PC-3 (cell line): ENCODE measurements at regions not wholly inside any gene's neighbourhood (a gene's known extent, or its start where the extent isn't known, plus 50 kb on each side); places are given as distances from the start of the nearest gene placed in this dataset.

Source experiments
- ATAC-seq: fragments of 200-7000 bp; cut with Tn5 transposase; 2 replicates; pipeline ENCODE4 v1.9.1; 2020; ENCODE audit warnings: mild to moderate bottlenecking, moderate library complexity
- BruUV-seq: library from RNA; stranded (reverse); fragments of 400-500 nt; replicated peaks from 2 replicates; lab custom pipeline; 2021; lab: Mats Ljungman, UMichigan
- CTCF ChIA-PET: fragments of 300-600 bp; sonication (Branson Sonifier 250); formaldehyde crosslinking; loops from one replicate; lab custom pipeline; 2022; ENCODE audit warnings: antibody characterized with exemption; lab: Charles Lee
- POLR2A ChIA-PET: fragments of 300-600 bp; sonication (Branson Sonifier 250); formaldehyde crosslinking; loops from one replicate; lab custom pipeline; 2022; ENCODE audit warnings: antibody characterized with exemption; ENCODE audit not compliant: unreplicated experiment; lab: Charles Lee
- DNase-seq: peaks from one replicate; pipeline ENCODE4 v3.0.0-alpha.2; 2015
- H2AFZ ChIP-seq: fragments of 300-600 bp; sonication (generic); 2 replicates; pipeline ENCODE4 v1.6.0; 2016; ENCODE audit warnings: antibody characterized with exemption, low read length
- H3F3A ChIP-seq: fragments of 300-600 bp; sonication (generic); one replicate; pipeline ENCODE4 v1.6.0; 2017; ENCODE audit warnings: antibody characterized with exemption, low read length, control low read depth, mild to moderate bottlenecking; ENCODE audit not compliant: unreplicated experiment
- H3K27ac ChIP-seq: fragments of 300-600 bp; sonication (generic); 2 replicates; pipeline ENCODE4 v1.5.1; 2016; ENCODE audit warnings: mild to moderate bottlenecking, low read length
- H3K27me3 ChIP-seq: fragments of 300-600 bp; sonication (generic); 2 replicates; pipeline ENCODE4 v1.6.1; 2016; ENCODE audit warnings: low read length, mixed read lengths
- H3K36me3 ChIP-seq: fragments of 300-600 bp; sonication (generic); 2 replicates; pipeline ENCODE4 v1.6.1; 2016; ENCODE audit warnings: low read depth, mixed run types, low read length, mixed read lengths
- H3K4me1 ChIP-seq: fragments of 300-600 bp; sonication (generic); 2 replicates; pipeline ENCODE4 v1.5.1; 2016; ENCODE audit warnings: low read length; ENCODE audit not compliant: insufficient read depth
- H3K4me2 ChIP-seq: fragments of 300-600 bp; sonication (generic); 2 replicates; pipeline ENCODE4 v1.6.0; 2016; ENCODE audit warnings: low read length
- H3K4me3 ChIP-seq: fragments of 300-600 bp; sonication (generic); 2 replicates; pipeline ENCODE4 v1.5.1; 2016; ENCODE audit warnings: mild to moderate bottlenecking, low read length, mixed read lengths
- H3K79me2 ChIP-seq: fragments of 300-600 bp; sonication (generic); 2 replicates; pipeline ENCODE4 v1.6.1; 2017; ENCODE audit warnings: low read length, mixed read lengths
- H3K9ac ChIP-seq: fragments of 300-600 bp; sonication (generic); 2 replicates; pipeline ENCODE4 v1.6.0; 2016; ENCODE audit warnings: mild to moderate bottlenecking, low read length
- H3K9me2 ChIP-seq: fragments of 300-600 bp; sonication (generic); replicated peaks from 2 replicates; pipeline ENCODE4 v1.6.1; 2016; ENCODE audit warnings: mixed run types, low read length, mixed read lengths
- H3K9me3 ChIP-seq: fragments of 300-600 bp; sonication (generic); 2 replicates; pipeline ENCODE4 v1.6.1; 2016; ENCODE audit warnings: low read length, mixed read lengths
- H4K20me1 ChIP-seq: fragments of 300-600 bp; sonication (generic); 2 replicates; pipeline ENCODE4 v1.6.1; 2016; ENCODE audit warnings: low read length, mixed read lengths
- CTCF ChIP-seq: fragments of 300-600 bp; sonication (generic); conservative IDR thresholded peaks from 2 replicates; pipeline ENCODE4 v1.5.1; 2017; ENCODE audit warnings: antibody characterized with exemption, low read depth, mild to moderate bottlenecking, low read length
- EZH2 ChIP-seq: fragments of 300-600 bp; sonication (generic); IDR thresholded peaks from one replicate; pipeline ENCODE4 v1.6.1; 2017; ENCODE audit warnings: antibody characterized with exemption, mild to moderate bottlenecking, low read length; ENCODE audit not compliant: unreplicated experiment
- EZH2phosphoT487 ChIP-seq: fragments of 300-600 bp; sonication (generic); IDR thresholded peaks from 2 replicates; pipeline ENCODE4 v1.6.1; 2018; ENCODE audit warnings: mild to moderate bottlenecking, antibody characterized with exemption, low read length, borderline replicate concordance
- intact Hi-C: fragments of 100-400 bp; cut with micrococcal nuclease; formaldehyde crosslinking; loops from 2 replicates; pipeline ENCODE4 v1.9.0; 2023

GRCh38 chr5:27784317-27784716 is 745.9 kb upstream of the CDH9 start:
- H3F3A ChIP-seq, result no peaks in the 10 kb centered on the region
- no peaks in the 10 kb centered on the region for H3K79me2 ChIP-seq
- no peak overlapping the region for H3K4me3 ChIP-seq
- no peak for TF ChIP-seq CTCF
- TF ChIP-seq EZH2, result no peak
- TF ChIP-seq EZH2phosphoT487, result no peak
- intact Hi-C loops, result no loop called here
- no peaks in the 10 kb centered on the region for H4K20me1 ChIP-seq
- H3K4me1 ChIP-seq, result peaks cover 3% of the 10 kb centered on the region; the same call in 1 of the 2 replicates
- H3K9me3 ChIP-seq, result no peaks in the 10 kb centered on the region
- BruUV-seq, result no TSS peak
- no peak overlapping the region for H3K4me2 ChIP-seq
- no peak overlapping the region for H3K27ac ChIP-seq
- no peaks in the 10 kb centered on the region for H3K36me3 ChIP-seq
- no peaks in the 10 kb centered on the region for H3K27me3 ChIP-seq
- POLR2A ChIA-PET, result no interaction called here
- no peaks in the 10 kb centered on the region for H3K9me2 ChIP-seq
- CTCF ChIA-PET, result no interaction called here
- no peak overlapping the region for H2AFZ ChIP-seq
- no peak for DNase-seq
- ATAC-seq, result no peak
- no peak overlapping the region for H3K9ac ChIP-seq

DNA sequence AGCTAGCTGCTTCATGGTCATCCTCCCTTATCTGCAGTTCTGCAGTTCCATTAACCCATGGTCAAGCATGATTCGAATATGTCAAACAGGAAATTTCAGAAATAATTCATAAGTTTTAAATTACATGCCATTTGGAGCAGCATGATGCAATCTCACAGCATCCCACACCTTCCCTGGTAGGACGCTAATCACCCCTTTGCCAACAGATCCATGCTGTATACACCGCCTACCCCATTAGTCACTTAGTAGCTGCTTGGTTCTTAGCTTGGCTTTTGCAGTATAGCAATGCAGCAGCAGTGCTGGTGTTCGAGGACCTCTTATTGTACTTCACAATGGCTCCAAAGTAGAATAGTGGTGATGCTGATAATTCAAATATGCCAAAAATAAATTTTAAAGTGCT is 739.7 kb upstream of the CDH9 start:
- intact Hi-C loops, result no loop called here
- CTCF ChIA-PET, result no interaction called here
- no peaks in the 10 kb centered on the region for H3F3A ChIP-seq
- no peaks in the 10 kb centered on the region for H3K27me3 ChIP-seq
- H3K9me3 ChIP-seq, result no peaks in the 10 kb centered on the region
- TF ChIP-seq EZH2 (no peak), EZH2phosphoT487 (no peak)
- no peaks in the 10 kb centered on the region for H4K20me1 ChIP-seq
- ATAC-seq (no peak), DNase-seq (no peak)
- no peak overlapping the region for H3K27ac ChIP-seq
- H3K36me3 ChIP-seq, result no peaks in the 10 kb centered on the region
- H3K9me2 ChIP-seq, result no peaks in the 10 kb centered on the region
- BruUV-seq, result no TSS peak
- H3K9ac ChIP-seq, result no peak overlapping the region
- no peaks in the 10 kb centered on the region for H3K4me1 ChIP-seq
- no peak overlapping the region for H3K4me2 ChIP-seq
- POLR2A ChIA-PET, result interaction anchor here (0.6 kb wide), 1 partner anchor 223 kb away, joined by 3 read pairs; no protein-coding TSS in a partner anchor
- H2AFZ ChIP-seq, result no peak overlapping the region; the same call in 1 of the 2 replicates
- no peaks in the 10 kb centered on the region for H3K79me2 ChIP-seq
- no peak overlapping the region for H3K4me3 ChIP-seq

DNA sequence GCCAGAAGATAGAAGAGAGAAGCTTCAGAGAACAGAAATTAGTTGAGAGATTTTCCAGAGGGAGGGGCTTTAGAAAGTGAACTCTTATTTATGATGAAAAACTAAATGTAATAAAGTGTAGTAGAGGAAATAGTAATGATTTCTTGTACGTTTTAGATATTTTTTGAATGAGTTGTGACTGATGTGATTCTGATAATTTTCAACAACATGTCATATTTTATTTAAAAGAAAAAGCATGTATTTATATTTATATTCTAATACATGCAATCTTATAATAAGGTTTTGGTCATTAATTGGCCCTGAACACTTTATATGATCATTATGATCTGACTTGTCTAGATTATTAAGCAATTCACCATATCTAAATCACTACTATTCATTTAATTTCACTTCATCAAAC is 735.2 kb upstream of the CDH9 start:
- H3K79me2 ChIP-seq, result no peaks in the 10 kb centered on the region
- no peaks in the 10 kb centered on the region for H3K4me1 ChIP-seq
- TF ChIP-seq EZH2 (no peak), EZH2phosphoT487 (no peak)
- no peak overlapping the region for H3K27ac ChIP-seq
- H3K4me3 ChIP-seq, result no peak overlapping the region
- H3F3A ChIP-seq, result no peaks in the 10 kb centered on the region
- H3K4me2 ChIP-seq, result no peak overlapping the region
- H3K9me3 ChIP-seq, result no peaks in the 10 kb centered on the region
- H3K36me3 ChIP-seq, result no peaks in the 10 kb centered on the region
- intact Hi-C loops, result no loop called here
- ChIA-PET CTCF (no interaction called here), POLR2A (no interaction called here)
- H2AFZ ChIP-seq, result no peak overlapping the region
- H4K20me1 ChIP-seq, result no peaks in the 10 kb centered on the region
- no peaks in the 10 kb centered on the region for H3K9me2 ChIP-seq
- no peak for ATAC-seq
- DNase-seq, result no peak
- no peaks in the 10 kb centered on the region for H3K27me3 ChIP-seq
- no peak overlapping the region for H3K9ac ChIP-seq
- no TSS peak for BruUV-seq

DNA sequence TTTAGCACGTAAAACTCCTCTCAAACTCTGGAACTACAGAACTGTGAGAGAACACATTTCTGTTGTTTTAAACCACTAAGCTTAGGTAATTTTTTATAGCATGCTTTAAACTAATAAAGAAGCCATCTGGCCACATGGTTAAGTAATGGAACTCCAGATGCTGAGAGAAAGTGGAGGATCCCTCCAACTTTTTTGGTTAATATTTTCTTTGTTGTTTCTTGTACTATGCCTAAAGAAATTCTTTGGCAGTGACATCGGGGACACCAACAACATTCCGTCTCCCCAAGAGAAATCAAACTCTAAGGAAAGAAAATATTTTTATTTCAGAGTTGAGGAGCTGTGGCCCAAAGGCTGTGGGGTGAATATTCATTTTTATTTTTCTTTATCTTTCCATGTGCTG is 734.8 kb upstream of the CDH9 start:
- no peak overlapping the region for H3K4me3 ChIP-seq
- no peak overlapping the region for H2AFZ ChIP-seq
- ATAC-seq (no peak), DNase-seq (no peak)
- H3K9ac ChIP-seq, result no peak overlapping the region
- H3F3A ChIP-seq, result no peaks in the 10 kb centered on the region
- H3K79me2 ChIP-seq, result no peaks in the 10 kb centered on the region
- no peaks in the 10 kb centered on the region for H3K36me3 ChIP-seq
- H3K4me2 ChIP-seq, result no peak overlapping the region
- no peak for TF ChIP-seq EZH2
- no peak for TF ChIP-seq CTCF
- TF ChIP-seq EZH2phosphoT487, result no peak
- CTCF ChIA-PET, result no interaction called here
- no peak overlapping the region for H3K27ac ChIP-seq
- H3K27me3 ChIP-seq, result no peaks in the 10 kb centered on the region
- no peaks in the 10 kb centered on the region for H3K9me2 ChIP-seq
- H3K4me1 ChIP-seq, result no peaks in the 10 kb centered on the region
- intact Hi-C loops, result no loop called here
- H3K9me3 ChIP-seq, result no peaks in the 10 kb centered on the region
- H4K20me1 ChIP-seq, result no peaks in the 10 kb centered on the region
- POLR2A ChIA-PET, result no interaction called here
- no TSS peak for BruUV-seq
